Thyroid gland (tissue), 4 donors: ENCODE measurements at regions not wholly inside any gene's neighbourhood (a gene's known extent, or its start where the extent isn't known, plus 50 kb on each side); places are given as distances from the start of the nearest gene placed in this dataset.

Source experiments
- POLR2A ChIP-seq, 2 donors: fragments of 450-650 bp; IDR thresholded peaks; one replicate each; pipeline ENCODE4 v1.6.1; 2017; ENCODE audit warnings: antibody characterized with exemption in 2 of 2, mild to moderate bottlenecking in 2 of 2, moderate library complexity in 1 of 2
- TF ChIP-seq, protein P1 (sequence below), 6 experiments: fragments of 200-600 bp in 3 of 6; fragments of 450-650 bp in 3 of 6; sonication (generic) in 3 of 6; IDR thresholded peaks; one replicate each; pipeline ENCODE4 v1.5.1; 2016 to 2019; ENCODE audit warnings: antibody characterized with exemption in 6 of 6, mild to moderate bottlenecking in 2 of 6, inconsistent platforms in 1 of 6, moderate library complexity in 1 of 6

DNA sequence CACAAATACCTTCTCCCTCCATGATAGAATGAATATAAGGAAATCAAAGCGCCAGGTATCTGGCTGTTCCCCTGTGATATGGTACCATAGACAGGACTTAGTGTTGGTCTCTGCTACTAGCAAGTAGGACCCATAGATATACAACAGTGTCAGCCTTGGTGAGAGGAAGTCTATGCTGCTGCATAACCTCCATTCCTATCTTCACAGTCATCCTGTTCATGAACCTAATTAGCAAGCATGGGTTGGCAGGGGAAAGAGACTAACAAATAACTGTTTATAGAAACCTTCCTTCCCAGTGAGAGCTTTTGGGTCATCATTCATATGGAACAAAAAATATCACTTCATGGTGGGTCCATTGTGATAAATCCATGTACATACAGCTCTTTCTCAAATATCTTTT lies 188.9 kb upstream of the FAM98A start:
- TF ChIP-seq, protein P1, sequence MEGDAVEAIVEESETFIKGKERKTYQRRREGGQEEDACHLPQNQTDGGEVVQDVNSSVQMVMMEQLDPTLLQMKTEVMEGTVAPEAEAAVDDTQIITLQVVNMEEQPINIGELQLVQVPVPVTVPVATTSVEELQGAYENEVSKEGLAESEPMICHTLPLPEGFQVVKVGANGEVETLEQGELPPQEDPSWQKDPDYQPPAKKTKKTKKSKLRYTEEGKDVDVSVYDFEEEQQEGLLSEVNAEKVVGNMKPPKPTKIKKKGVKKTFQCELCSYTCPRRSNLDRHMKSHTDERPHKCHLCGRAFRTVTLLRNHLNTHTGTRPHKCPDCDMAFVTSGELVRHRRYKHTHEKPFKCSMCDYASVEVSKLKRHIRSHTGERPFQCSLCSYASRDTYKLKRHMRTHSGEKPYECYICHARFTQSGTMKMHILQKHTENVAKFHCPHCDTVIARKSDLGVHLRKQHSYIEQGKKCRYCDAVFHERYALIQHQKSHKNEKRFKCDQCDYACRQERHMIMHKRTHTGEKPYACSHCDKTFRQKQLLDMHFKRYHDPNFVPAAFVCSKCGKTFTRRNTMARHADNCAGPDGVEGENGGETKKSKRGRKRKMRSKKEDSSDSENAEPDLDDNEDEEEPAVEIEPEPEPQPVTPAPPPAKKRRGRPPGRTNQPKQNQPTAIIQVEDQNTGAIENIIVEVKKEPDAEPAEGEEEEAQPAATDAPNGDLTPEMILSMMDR (IDR thresholded peaks at IDR 0.05) = no peak
- no peak for TF ChIP-seq POLR2A (IDR thresholded peaks at IDR 0.05)
